Panc1 (cell line): ENCODE measurements at regions not wholly inside any gene's neighbourhood (a gene's known extent, or its start where the extent isn't known, plus 50 kb on each side); places are given as distances from the start of the nearest gene placed in this dataset.

ENCODE experiments used
- ATAC-seq: fragments of 200-7000 bp; cut with Tn5 transposase; 2 replicates; pipeline ENCODE4 v1.9.1; 2020; ENCODE audit warnings: mild to moderate bottlenecking, moderate library complexity
- BruUV-seq: library from RNA; stranded (reverse); fragments of 400-500 nt; replicated peaks from 2 replicates; lab custom pipeline; 2021; lab: Mats Ljungman, UMichigan
- CTCF ChIA-PET: fragments of 300-600 bp; sonication (Branson Sonifier 250); formaldehyde crosslinking; loops from one replicate; lab custom pipeline; 2022; ENCODE audit warnings: antibody characterized with exemption; lab: Charles Lee
- POLR2A ChIA-PET: fragments of 300-600 bp; sonication (Branson Sonifier 250); formaldehyde crosslinking; loops from one replicate; lab custom pipeline; 2022; ENCODE audit warnings: antibody characterized with exemption; lab: Charles Lee
- DNase-seq: peaks from one replicate; pipeline ENCODE4 v3.0.0-alpha.2; 2010; ENCODE audit warnings: low read depth, low spot score
- H3K27ac ChIP-seq: 2 replicates; pipeline ENCODE4 v1.5.1; 2011; ENCODE audit warnings: mild to moderate bottlenecking, low read length, inconsistent platforms
- H3K27me3 ChIP-seq: fragments of 200-500 bp; sonication (Bioruptor generic); 2 replicates; pipeline ENCODE4 v1.6.0; 2014; ENCODE audit warnings: low read length, inconsistent platforms; ENCODE audit not compliant: control insufficient read depth, insufficient read depth
- H3K36me3 ChIP-seq: fragments of 200-500 bp; sonication (Bioruptor generic); 2 replicates; pipeline ENCODE4 v1.5.1; 2014; ENCODE audit warnings: inconsistent platforms, mild to moderate bottlenecking, low read length, moderate library complexity; ENCODE audit not compliant: control insufficient read depth, insufficient read depth
- H3K4me1 ChIP-seq: 2 replicates; pipeline ENCODE4 v1.5.1; 2011; ENCODE audit warnings: inconsistent platforms, mild to moderate bottlenecking, low read length, moderate library complexity; ENCODE audit not compliant: control insufficient read depth, insufficient read depth
- H3K4me3 ChIP-seq, 2 experiments: 2 replicates each; pipeline ENCODE4 v1.5.1; 2011 to 2012; ENCODE audit warnings: low read depth in 2 of 2, low read length in 2 of 2, mild to moderate bottlenecking in 2 of 2, inconsistent platforms in 1 of 2, moderate library complexity in 1 of 2
- H3K9me3 ChIP-seq: fragments of 200-500 bp; sonication (Bioruptor generic); 2 replicates; pipeline ENCODE4 v1.5.1; 2014; ENCODE audit warnings: low read depth, mild to moderate bottlenecking, inconsistent platforms, low read length, moderate library complexity; ENCODE audit not compliant: control insufficient read depth, insufficient read depth
- CTCF ChIP-seq: fragments of 450-650 bp; IDR thresholded peaks from 2 replicates; pipeline ENCODE4 v1.5.1; 2017; ENCODE audit warnings: mild to moderate bottlenecking
- POLR2AphosphoS5 ChIP-seq: IDR thresholded peaks from 2 replicates; pipeline ENCODE4 v1.6.1; 2012; ENCODE audit warnings: mild to moderate bottlenecking, low read depth, low read length, moderate library complexity
- REST ChIP-seq, 2 experiments: IDR thresholded peaks; 2 replicates each; pipeline ENCODE4 v1.6.1; 2011 to 2012; ENCODE audit warnings: low read depth in 2 of 2, control low read depth in 1 of 2, low read length in 1 of 2, mild to moderate bottlenecking in 1 of 2, moderate library complexity in 1 of 2; ENCODE audit not compliant: insufficient read depth in 1 of 2
- SIN3A ChIP-seq: IDR thresholded peaks from 2 replicates; pipeline ENCODE4 v1.6.1; 2012; ENCODE audit warnings: low read depth, mild to moderate bottlenecking, low read length, moderate library complexity, borderline replicate concordance; ENCODE audit not compliant: insufficient read depth
- TCF7L2 ChIP-seq: IDR thresholded peaks from 2 replicates; pipeline ENCODE4 v1.6.1; 2011; ENCODE audit warnings: mild to moderate bottlenecking, low read depth, low read length, inconsistent platforms
- in situ Hi-C: cut with HindIII; loops from 2 replicates; pipeline ENCODE4 v1.10.0; 2016; ENCODE audit warnings: low sequenced_read_pairs, low pct_unique_long_range_greater_than_20kb
- intact Hi-C: fragments of 100-400 bp; cut with micrococcal nuclease; formaldehyde crosslinking; loops from one replicate; pipeline ENCODE4 v1.10.0; 2022; ENCODE audit not compliant: unreplicated experiment

- H3K36me3 ChIP-seq, result no peaks in the 10 kb centered on the region
- no peak overlapping the region for H3K27ac ChIP-seq
- no peak overlapping the region for H3K4me3 ChIP-seq
- no peaks in the 10 kb centered on the region for H3K27me3 ChIP-seq
- H3K9me3 ChIP-seq, result 0 out of 2 replicates have a peak, but pooled peaks cover 3% of the 10 kb centered on the region
- no TSS peak for BruUV-seq
- ATAC-seq (peak; percentile 95), DNase-seq (peak; percentile 64)
- in situ Hi-C loops (no loop called here), intact Hi-C loops (no loop called here)
- ChIA-PET POLR2A (interaction anchor here (0.5 kb wide), 1 partner anchor 152 kb away, joined by 4 read pairs; no protein-coding TSS in a partner anchor), CTCF (interaction anchor here (0.6 kb wide), 1 partner anchor 207 kb away, joined by 3 read pairs; no protein-coding TSS in a partner anchor)
- H3K4me1 ChIP-seq, result no peaks in the 10 kb centered on the region
- no peak for TF ChIP-seq POLR2AphosphoS5
- TF ChIP-seq REST (IDR thresholded peaks at IDR 0.05; ENCODE audit: insufficient read depth in 1 of 2, low read depth in 2 of 2, low read length in 1 of 2), result no peak
- TF ChIP-seq TCF7L2, result no peak
- TF ChIP-seq CTCF, result no peak
- TF ChIP-seq SIN3A, result no peak
Observed at GRCh38 chr7:73941836-73942551, 81.0 kb downstream of the TMEM270 start.

GRCh38 chr7:73945022-73945421 is 83.0 kb upstream of the ELN start:
- no peak for DNase-seq
- intact Hi-C loops (no loop called here), in situ Hi-C loops (no loop called here)
- H3K9me3 ChIP-seq, result 0 out of 2 replicates have a peak, but pooled peaks cover 5% of the 10 kb centered on the region
- no peak overlapping the region for H3K27ac ChIP-seq
- H3K4me3 ChIP-seq, result no peak overlapping the region
- no peaks in the 10 kb centered on the region for H3K27me3 ChIP-seq
- no peaks in the 10 kb centered on the region for H3K4me1 ChIP-seq
- H3K36me3 ChIP-seq, result no peaks in the 10 kb centered on the region
- TF ChIP-seq TCF7L2, result no peak
- TF ChIP-seq POLR2AphosphoS5, result no peak
- TF ChIP-seq CTCF, result no peak
- no peak for TF ChIP-seq REST (IDR thresholded peaks at IDR 0.05; ENCODE audit: insufficient read depth in 1 of 2, low read depth in 2 of 2, low read length in 1 of 2)
- TF ChIP-seq SIN3A, result no peak
- ChIA-PET POLR2A (no interaction called here), CTCF (no interaction called here)
- ATAC-seq, result no peak
- no TSS peak for BruUV-seq
